Dermis blood vessel endothelial cell (primary cell): ENCODE measurements at regions not wholly inside any gene's neighbourhood (a gene's known extent, or its start where the extent isn't known, plus 50 kb on each side); places are given as distances from the start of the nearest gene placed in this dataset.

Source experiments
- DNase-seq: peaks from one replicate; pipeline ENCODE4 v3.0.0; 2010

DNA sequence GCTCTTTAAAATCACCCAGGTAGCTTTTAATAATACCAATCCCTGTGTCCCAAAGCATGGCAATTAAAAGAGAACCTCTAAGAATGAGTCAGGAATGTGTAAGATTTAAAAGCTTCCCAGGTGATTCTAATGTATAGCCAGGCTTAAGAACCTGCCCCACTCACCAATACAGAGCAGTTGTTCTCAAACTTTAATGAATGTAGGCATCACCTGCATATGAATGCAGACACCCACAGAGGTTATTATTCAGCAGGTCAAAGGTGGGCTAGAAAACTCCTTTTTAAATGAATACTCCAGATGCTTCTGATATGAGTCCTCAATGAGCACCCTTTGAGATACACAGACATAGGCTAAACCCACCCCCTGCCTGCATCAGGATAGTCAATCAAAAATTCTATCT, 298.1 kb upstream of the KCNMB2 start:
- no peak for DNase-seq

DNA sequence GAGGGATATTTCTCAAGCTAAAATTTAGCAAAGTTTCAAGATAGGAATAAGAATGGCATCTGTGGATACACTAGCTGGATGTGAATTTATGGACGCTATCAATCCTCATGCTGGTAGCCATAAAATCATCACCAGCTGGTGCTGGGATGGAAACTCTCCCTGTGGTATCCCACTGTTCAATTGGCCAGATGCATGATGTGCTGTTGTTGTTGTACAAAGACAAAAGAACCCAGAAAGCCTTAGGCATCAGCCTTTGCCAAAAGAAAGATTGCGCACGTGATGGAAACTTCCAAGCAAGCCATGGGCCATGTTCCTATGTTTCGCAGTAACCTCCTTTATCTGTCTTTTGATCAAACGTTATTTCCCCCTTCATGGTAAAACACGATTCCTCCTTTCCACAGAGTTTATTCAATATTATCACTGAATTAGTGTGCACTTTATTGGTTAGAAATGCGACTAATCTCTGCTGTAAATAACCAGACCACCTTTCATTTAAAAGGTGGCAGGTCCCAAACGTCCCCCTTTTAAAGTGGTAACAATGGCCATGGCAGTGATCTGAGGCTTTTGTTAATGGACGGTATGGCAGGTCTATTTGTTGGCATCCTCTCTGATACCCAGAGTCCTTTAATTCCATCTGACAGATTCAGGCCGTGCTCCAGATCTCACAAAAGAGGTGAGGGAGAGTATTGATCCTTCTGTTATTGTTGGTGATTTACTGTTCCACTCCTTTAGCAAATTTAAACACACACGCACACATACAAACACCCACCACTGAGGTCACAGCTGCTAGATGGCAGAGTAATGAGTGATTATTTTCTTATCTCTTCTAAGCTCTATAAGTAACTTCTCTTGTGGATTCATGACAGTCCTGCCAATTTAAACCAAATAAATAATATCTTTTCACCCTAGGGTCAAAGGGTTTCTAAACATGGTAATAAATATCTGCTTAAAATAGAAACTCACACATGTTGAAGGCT, 291.2 kb upstream of the KCNMB2 start:
- no peak for DNase-seq

DNA sequence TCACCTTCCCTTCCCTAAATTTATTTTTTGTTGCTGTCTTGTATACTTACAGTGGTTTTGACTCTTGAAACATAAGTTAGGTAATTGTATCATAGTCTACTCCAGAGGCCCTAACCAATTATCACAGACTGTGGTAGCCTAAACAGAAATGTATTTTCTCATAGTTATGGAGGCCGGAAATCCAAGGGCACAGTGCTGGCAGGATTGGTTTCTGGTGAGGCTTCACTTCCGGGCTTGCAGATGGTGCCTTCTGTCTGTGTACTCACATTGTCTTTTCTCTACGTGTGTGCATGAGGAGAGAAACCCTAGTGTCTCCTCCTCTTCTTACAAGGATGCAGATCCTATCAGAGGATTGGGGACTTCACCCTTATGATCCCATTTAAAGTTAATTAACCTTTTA, 290.2 kb upstream of the KCNMB2 start:
- no peak for DNase-seq

DNA sequence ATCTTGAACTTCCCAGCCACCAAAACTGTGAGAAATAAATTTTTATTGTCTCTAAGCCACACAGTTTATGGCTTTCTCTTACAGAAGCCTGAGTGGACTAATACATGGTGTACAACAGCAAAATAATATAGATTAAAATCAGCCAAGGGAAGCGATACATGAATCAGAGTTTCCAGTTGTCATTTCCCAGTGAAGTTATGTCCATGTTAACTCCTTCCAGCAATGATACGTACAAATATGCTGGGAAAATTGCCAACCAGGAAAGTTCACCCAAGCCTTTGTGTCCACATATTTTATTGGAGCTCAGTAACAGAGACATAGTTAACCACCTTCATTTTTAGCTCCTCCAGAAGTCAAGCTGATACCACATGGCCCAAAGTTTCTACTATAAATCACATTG, 280.9 kb upstream of the KCNMB2 start:
- peak; percentile 99 for DNase-seq

DNA sequence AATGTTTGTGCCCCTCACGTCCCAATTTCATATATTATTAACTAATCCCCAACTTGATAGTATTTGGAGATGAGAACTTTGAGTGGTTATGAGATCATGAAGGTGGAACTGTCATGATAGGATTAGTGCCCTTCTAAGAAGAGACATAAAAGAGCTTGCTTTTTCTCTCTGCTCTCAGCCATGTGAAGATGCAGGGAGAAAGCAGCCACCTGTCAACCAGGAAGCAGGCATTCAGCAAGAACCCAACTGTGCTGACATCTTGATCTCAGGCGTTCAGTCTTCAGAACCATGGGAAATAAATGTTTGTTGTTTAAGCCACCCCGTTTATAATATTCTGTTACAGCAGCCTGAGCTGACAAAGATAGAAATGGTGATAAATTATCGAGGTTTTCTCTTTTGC, 278.7 kb upstream of the KCNMB2 start:
- no peak for DNase-seq

DNA sequence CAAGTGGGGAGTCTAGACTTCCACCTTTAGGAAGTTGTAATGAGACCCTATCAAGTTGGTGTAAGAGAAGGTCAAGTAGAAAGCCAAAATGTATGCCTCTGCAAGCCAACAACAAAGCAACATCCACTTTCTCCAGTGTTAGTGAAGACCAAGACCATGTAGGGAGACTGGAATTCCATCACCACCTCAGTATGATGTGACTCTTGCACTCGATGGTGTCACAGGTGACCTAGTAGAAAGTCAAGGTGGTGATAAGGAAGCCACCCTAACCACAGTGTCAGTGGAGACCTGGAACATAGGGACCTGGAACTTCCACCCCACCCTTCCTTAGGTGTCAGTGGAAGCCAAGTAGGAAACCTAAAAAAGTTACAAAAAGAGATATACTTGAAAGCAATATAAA, 278.1 kb upstream of the KCNMB2 start:
- no peak for DNase-seq

DNA sequence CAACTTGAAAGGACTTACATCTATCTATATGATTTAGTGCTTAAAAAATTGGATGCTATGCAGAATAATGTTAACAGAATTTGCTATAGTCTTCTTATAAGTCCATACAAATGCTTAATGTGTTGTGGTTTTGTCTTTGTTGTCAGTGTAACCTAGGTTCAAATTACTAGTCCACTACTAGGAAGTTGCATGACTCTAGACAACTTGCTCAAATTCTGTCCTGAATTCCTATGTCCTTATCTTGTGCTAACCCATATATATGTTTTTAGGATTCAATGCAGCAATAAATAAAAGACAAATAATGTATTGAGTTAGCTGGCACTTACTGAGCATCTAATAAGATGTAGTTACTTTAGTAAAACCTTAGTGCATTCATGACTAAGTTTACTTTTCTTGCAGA, 276.5 kb upstream of the KCNMB2 start:
- no peak for DNase-seq

DNA sequence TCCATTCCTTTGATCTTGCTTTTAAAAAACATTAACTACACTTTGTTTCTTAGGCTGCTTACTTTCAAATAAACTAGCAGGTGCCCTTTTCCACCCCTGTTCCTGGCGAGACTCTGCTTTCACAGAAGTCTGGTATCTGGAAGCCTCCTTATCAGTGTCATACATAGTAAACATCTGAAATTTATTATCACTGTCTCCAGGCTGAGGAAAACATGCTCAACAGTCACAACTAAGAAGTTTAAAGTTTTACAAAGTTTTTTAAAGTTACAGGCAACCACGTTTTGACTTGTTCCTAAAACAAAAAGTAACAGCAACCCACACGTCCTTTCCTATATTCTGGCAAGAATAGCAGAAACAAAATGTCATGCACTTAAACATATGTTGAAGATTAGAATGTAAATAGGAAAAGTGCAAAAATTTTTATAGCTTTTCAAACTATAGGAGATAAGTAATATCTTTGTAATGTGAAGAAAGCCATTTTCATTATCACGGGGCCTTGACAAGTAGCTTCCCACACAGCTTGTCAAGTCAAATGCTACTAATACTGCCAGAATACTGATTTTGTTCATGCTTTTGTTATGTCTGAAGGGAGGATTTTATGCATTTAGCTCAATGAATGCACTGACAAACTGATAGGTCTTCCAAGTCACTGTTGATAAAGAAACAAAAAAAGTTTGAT, 275.2 kb upstream of the KCNMB2 start:
- DNase-seq = no peak

DNA sequence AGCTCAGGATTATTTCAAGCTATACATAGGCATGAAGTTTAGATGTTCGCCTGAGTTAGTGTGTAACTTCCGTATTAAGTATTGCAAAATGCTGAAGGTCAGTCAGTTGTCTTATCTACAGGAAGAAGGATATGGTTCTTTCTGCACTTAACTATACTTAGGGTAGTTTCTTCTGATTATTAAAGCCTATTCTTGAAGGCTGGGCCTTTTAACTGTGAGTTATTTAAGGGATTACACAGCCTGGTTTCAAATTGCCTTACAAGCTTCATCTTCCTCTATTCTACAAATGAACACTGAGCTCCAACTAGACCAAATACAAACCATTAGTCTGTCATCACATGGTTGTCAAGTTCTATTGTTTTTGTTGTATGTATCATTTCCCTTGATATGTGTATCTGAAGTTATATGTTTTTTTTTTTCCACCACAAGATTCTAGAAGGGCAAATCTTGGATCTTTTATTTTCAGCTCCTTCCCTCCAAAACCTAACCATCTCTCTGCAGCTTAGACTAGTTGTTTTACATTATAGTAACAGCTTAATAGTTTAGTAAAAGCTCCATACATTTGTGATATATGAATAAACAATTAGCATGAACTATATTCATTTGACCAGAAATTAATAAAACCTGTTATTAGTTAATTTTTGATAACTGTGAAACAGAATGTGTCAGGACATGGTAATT, 272.9 kb upstream of the KCNMB2 start:
- DNase-seq = peak; percentile 85

DNA sequence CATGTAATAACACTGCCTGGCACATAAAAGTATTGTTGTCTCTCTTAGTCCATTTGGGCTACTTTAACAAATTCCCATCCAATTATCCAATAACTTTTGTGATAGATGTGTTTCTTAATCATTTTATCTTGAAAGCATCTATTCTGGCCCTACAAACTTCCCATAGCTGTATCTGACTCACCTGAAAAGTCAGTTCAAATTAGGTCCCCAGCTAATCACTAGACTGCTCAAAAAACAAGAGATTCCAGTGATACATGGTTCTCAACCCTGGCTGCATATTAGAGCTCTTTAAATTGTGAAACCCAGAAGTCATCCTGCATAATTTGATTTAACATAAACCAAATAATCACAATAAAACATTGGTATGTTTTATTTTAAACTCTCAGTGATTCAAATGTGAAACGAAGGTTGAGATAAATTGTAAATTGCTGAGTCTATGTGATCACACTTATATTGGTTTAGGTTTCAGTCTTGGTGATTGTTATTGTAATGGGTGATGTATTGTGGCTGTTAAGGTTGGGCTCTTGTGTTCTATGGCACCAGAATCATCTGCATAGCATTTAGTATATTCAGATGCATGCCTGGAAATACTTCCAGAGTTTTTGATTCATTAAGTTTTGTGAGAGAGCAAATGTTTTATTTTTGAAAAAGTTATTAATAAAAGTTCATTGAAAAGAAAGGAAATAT, 268.9 kb upstream of the KCNMB2 start:
- no peak for DNase-seq

DNA sequence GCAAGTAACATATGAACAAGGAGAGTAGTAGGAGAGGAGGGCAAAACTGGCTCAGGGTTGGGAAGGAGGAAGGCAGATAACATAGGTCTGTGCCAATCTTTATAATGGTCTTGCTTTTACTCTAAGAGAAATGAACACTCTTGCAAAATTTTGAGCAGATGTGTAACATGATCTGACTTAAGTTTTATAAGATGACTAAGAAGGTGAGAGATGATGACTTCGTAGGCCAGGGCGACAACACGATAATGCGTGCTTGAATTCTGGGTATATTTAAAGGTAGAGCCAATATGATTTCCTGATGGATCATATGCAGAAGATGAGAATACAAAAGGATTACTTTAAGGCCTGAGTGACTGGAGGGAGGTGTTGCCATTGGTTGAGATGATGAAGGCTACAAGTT, 265.4 kb upstream of the KCNMB2 start:
- DNase-seq = no peak

DNA sequence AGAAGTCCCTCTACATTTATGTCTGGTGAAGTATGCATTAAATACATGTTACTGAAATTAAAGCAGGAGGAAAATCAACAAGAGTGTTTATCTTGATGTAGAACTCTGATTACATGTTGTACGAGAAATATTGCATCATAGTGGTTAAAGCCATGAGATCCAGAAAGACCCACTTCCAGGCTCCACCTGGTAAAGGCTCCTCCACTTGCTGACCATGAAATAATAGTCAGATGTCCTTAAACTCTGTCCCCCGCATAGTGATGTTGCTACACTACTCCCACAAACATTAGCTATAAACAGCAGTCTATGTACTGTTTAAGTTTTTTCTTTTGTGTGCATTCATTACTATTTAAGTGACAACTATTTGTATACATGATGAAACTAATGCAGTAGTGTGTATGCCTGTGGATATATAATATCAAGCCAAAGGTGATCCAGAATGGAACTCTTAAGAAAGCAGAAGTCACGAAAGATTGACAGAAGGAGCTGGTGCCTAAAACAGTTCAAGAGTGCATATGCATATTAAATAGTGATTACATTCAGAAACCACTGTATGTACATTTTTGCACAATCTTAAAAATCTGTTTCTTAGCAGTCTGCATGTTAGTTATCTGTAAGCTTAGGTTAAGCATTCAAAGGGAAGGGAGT, 264.4 kb upstream of the KCNMB2 start:
- DNase-seq = no peak

DNA sequence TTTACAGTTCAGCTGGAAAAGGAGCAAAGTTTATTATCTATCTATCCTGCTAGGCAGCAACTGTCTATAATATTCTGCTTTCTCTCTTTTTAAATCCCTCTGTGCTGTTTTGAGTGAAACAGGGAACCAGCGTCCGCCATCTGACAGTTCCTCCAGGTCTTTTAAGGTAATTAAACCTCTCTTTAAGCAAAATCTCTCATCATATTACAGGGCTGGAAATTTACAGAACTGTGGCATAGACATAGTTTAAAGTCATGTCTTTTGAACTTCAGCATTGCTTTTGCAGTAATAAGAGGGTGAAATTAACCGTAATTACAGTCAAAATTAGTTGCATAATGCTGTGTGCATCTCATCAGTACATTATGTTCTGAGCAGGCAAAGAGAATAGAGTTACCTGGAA, 263.4 kb upstream of the KCNMB2 start:
- no peak for DNase-seq

DNA sequence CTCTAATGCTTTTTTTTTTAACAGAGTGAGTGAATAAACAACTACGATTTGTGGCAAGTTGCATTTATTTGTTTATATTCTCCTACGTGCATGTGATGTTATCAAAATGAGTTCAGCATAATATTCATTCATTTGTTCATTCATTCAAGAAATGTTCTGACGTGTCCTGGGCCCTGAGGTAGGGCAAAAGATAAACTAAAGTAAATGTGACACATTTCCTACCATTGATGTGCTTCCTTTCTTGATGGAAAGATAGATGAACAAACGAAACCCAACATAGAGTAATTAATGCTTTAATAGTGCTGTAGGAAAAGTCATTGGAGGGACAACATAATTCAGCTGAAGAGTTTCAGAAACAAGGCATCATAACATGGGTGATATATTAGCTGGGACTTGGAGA, 261.5 kb upstream of the KCNMB2 start:
- peak; percentile 32 for DNase-seq

DNA sequence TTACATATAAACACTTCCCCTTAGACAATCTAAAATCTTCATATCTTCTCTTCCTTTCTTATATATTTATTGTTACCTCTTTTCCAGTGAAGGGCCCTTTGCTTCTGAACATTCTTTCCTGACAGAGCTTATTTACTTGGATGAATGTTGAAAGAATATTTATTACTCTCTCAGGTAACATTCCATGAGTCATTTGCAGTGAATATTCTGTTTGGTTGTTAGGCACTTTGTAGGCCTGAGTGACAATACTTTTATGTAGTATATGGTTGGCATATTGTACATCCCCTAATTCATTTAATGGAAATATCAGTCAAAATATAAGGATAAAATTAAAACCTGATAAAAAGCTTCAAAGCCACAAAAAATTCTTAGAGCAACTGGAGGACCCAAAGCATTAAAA, 260.9 kb upstream of the KCNMB2 start:
- DNase-seq = no peak

DNA sequence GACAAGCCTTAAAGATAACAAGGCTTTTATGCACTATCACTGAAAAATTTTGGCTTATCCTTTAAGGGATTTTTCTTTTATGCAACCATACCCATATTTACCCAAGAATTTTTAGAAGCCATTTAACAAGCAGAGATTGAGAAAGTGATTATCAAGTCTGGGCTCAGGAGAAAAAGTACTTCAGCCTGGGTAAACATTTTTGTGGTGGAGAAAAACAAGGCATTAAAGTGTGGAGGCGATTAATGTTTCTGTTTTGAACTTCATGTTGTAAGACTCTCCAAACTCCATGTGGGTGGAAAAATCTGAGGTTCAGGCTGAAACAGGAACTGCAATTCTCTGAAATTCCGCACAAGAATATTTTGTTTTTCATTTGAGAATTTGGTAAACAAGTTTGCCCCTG, 260.4 kb upstream of the KCNMB2 start:
- DNase-seq = no peak

DNA sequence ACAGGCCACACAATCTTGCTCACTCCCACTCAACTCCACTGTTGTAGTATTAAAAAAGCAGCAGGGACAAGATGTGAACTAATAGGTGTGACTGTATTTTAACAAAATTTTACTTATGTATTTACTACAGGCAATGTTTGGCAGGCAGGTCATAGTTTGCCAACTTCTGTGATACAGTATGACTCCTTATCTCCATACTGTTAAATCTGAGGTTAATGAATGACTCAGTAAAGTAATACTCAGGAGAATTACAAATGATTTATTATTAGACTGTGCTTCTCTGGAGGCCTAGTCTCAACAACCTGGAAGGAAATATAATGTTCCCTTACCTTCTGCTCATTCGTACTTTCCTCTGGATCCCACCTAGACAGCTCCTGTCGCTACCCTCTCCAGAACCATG, 258.6 kb upstream of the KCNMB2 start:
- no peak for DNase-seq

DNA sequence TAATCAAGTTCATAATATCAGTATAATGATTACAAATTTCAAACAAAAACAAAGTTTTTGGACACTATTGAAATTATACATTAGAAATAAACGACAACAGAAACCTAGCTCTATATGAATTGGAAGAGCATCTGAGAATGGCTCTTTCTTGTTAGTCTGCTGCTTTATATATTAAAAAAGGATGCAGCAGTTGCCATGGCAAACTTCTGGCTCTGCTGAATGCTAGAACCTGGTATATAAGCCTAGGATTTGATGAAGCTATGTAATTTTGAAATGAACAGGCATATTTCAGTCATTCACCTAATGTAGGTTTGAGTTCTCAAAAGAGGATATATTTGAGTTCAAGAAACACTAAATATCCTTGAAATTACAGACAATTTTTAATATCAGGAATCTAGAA, 252.7 kb upstream of the KCNMB2 start:
- no peak for DNase-seq

DNA sequence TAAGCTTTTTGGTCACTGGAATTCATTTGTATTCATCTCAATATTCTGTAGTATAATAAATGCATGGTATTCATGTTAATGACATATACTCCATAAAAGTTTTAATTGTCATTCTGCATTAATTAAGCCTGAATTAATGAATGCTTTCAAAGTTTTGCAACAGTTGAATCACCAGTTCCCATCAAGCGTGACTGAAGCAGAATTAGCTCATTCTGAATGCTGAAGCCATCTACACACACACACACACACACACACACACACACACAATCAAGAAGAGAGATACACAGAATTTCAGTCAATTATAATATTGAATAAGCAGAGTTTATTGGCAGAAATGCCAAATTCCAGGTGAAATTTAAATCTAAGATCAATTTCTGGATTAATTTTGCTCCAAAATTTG, 252.1 kb upstream of the KCNMB2 start:
- DNase-seq = no peak

DNA sequence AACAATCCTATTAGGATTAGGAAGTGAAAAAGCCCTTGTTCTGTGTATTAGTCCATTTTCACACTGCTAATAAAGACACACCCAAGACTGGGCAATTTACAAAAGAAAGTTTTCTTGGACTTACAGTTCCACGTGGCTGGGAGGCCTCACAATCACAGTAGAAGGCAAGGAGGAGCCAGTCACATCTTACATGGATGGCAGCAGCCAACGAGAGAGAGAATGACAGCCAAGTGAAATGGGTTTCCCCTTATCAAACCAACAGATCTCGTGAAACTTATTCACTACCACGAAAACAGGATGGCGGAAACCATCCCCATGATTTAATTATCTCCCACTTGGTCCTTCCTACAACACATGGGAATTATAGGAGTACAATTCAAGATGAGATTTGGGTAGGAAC, 248.2 kb upstream of the KCNMB2 start:
- DNase-seq = no peak

DNA sequence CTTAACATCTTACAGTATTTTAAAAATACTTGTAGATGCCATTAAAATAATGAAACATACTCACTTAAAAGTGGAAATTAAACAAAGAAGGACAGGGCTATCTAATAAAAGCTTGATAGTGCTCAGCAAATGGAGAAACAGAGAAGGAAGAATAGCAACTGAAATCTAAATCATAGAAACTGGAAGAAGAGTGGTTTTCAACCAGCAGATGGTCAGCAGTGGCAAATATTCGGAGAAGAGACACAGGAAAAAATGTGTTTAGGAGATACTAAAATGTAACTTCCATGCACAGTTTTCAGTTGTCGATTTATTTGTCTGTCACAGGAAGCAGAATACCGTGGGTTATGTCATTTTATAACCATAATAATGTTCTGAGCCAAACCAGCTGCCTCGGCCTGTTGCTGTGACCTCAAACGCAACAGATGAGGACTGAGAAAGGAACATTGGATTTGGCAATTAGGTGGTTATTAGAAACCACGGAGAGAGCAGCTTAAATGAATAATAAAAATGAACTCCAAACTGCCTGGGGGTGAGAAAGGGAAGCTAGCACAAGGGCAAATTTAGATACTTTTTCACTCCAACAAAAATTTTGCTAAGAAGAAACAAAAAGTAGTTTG, 246.6 kb upstream of the KCNMB2 start:
- DNase-seq = peak; percentile 10
